ENCODE measurements at regions not wholly inside any gene's neighbourhood (a gene's known extent, or its start where the extent isn't known, plus 50 kb on each side); places are given as distances from the start of the nearest gene placed in this dataset.

- no peak for DNase-seq (ENCODE audit: extremely low read depth in 1 of 2, low read depth in 1 of 2)
These were observed 64.8 kb downstream of the PDCL3 start for GRCh38 chr2:100627330-100628300.

GRCh38 chr2:100628506-100628905, 65.7 kb downstream of the PDCL3 start:
- no peak for DNase-seq (ENCODE audit: extremely low read depth in 1 of 2, low read depth in 1 of 2)

- no peak for DNase-seq (ENCODE audit: extremely low read depth in 1 of 2, low read depth in 1 of 2)
These were observed 66.5 kb downstream of the PDCL3 start for GRCh38 chr2:100629309-100629708.

GRCh38 chr2:100630473-100630977, 67.7 kb downstream of the PDCL3 start:
- DNase-seq (ENCODE audit: extremely low read depth in 1 of 2, low read depth in 1 of 2): no peak

GRCh38 chr2:100632037-100632436, 69.2 kb downstream of the PDCL3 start:
- no peak for DNase-seq (ENCODE audit: extremely low read depth in 1 of 2, low read depth in 1 of 2)

GRCh38 chr2:100632759-100633158, 70.0 kb downstream of the PDCL3 start:
- no peak for DNase-seq (ENCODE audit: extremely low read depth in 1 of 2, low read depth in 1 of 2)

GRCh38 chr2:100639588-100640390, 77.0 kb downstream of the PDCL3 start:
- DNase-seq (ENCODE audit: extremely low read depth in 1 of 2, low read depth in 1 of 2): no peak

- no peak for DNase-seq (ENCODE audit: extremely low read depth in 1 of 2, low read depth in 1 of 2)
These were observed 77.8 kb downstream of the PDCL3 start for GRCh38 chr2:100640431-100641124.

GRCh38 chr2:100641125-100641435, 78.3 kb downstream of the PDCL3 start:
- no peak for DNase-seq (ENCODE audit: extremely low read depth in 1 of 2, low read depth in 1 of 2)

- DNase-seq (ENCODE audit: extremely low read depth in 1 of 2, low read depth in 1 of 2): no peak
These were observed 79.6 kb downstream of the PDCL3 start for GRCh38 chr2:100642425-100642824.

GRCh38 chr2:100643467-100643866, 80.7 kb downstream of the PDCL3 start:
- DNase-seq (ENCODE audit: extremely low read depth in 1 of 2, low read depth in 1 of 2): no peak

- peak in 1 of 2 donors; percentile 16 for DNase-seq (ENCODE audit: extremely low read depth in 1 of 2, low read depth in 1 of 2)
These were observed 81.2 kb downstream of the PDCL3 start for GRCh38 chr2:100643906-100644501.

- DNase-seq (ENCODE audit: extremely low read depth in 1 of 2, low read depth in 1 of 2): no peak
These were observed 83.1 kb downstream of the PDCL3 start for GRCh38 chr2:100645695-100646429.

GRCh38 chr2:100647709-100648108, 84.9 kb downstream of the PDCL3 start:
- DNase-seq (ENCODE audit: extremely low read depth in 1 of 2, low read depth in 1 of 2): no peak

GRCh38 chr2:100650151-100650550, 87.4 kb downstream of the PDCL3 start:
- no peak for DNase-seq (ENCODE audit: extremely low read depth in 1 of 2, low read depth in 1 of 2)

- peak in 1 of 2 donors; percentile 25 for DNase-seq (ENCODE audit: extremely low read depth in 1 of 2, low read depth in 1 of 2)
These were observed 90.7 kb downstream of the PDCL3 start for GRCh38 chr2:100653449-100654035.

GRCh38 chr2:100654611-100655010, 91.8 kb downstream of the PDCL3 start:
- DNase-seq (ENCODE audit: extremely low read depth in 1 of 2, low read depth in 1 of 2): no peak

- DNase-seq (ENCODE audit: extremely low read depth in 1 of 2, low read depth in 1 of 2): no peak
These were observed 92.7 kb downstream of the PDCL3 start for GRCh38 chr2:100655446-100655845.

GRCh38 chr2:100655936-100656534, 93.2 kb downstream of the PDCL3 start:
- DNase-seq (ENCODE audit: extremely low read depth in 1 of 2, low read depth in 1 of 2): no peak

All from activated CD8-positive, alpha-beta memory T cell treated with anti-CD3 and anti-CD28 coated beads for 1 hour (primary cell).